GM18868 (cell line): ENCODE measurements at regions not wholly inside any gene's neighbourhood (a gene's known extent, or its start where the extent isn't known, plus 50 kb on each side); places are given as distances from the start of the nearest gene placed in this dataset.

Experiments
- ATAC-seq: cut with Tn5 transposase; IDR thresholded peaks from one replicate; pipeline ENCODE4 v1.9.1; 2021; ENCODE audit warnings: mild to moderate bottlenecking, moderate library complexity; ENCODE audit not compliant: unreplicated experiment

DNA sequence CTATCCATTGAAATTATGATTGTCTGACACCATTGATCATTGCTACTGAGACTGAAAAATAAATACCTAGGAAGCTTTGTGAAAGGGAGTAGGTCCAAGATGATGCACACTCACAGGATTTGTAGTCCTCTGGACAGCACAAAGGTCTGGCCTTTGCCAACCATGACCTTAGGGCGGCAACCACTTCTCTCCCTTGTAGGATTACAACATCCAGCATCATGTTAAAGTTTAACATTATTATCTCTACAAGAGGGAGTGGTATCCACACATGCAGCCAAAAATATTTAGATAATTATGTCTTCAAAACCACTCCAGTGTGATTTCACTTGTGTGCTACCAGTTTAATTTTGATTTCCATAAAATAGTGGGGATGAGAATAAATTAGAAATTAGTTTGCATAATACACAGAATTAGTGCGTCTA lies 51.1 kb upstream of the NHSL1 start:
- ATAC-seq, result no peak

GRCh38 chr6:138554146-138554545 lies 54.9 kb upstream of the NHSL1 start:
- no peak for ATAC-seq

DNA sequence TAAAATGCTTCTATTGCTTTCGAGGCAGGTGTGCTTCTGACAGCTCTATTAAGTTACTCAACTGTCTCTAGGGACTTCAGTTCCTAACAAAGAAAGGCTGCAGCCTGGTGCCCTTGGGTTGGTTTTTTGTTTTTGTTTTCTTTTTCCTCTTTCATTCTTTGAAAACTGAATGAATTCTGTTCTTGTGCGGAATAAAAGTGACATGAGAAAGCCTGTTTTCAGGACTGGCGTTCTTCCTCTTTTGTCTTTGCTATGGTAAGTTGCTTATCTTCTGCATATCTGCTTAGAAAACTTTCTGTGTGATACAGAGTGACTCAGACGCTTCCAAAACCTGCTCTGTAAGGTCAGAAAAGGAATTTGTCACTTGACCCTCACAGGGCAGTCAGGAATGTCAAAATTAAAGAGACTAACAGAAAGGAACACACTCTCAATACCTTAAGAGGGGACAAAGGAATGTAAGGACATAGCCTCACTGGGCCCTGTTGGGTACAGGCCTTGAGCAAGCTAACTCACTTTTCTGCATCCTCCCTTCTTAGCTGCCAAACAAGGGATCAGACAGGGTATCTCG lies 56.2 kb upstream of the NHSL1 start:
- ATAC-seq, result peak; percentile 51

GRCh38 chr6:138557147-138557546 lies 57.9 kb upstream of the NHSL1 start:
- no peak for ATAC-seq

DNA sequence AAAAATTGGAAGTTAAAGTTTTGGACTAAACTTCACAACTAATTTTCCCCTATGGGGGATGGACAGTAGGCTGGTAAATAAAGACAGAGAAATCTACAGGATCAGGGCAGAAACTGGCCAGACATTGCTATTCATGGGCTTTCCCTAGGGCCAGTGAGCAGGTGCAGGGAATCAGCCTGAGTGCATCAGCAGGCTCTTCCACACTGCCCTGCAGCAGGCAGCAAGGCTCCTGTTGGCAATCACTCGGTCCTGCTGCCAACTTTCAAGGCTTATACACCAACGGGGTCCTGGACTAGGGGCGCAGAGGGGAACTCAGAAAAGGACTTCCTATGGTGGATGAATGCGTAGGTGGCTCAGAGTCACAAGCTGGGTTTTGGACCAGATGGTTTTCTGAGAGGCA lies 59.8 kb upstream of the NHSL1 start:
- no peak for ATAC-seq

DNA sequence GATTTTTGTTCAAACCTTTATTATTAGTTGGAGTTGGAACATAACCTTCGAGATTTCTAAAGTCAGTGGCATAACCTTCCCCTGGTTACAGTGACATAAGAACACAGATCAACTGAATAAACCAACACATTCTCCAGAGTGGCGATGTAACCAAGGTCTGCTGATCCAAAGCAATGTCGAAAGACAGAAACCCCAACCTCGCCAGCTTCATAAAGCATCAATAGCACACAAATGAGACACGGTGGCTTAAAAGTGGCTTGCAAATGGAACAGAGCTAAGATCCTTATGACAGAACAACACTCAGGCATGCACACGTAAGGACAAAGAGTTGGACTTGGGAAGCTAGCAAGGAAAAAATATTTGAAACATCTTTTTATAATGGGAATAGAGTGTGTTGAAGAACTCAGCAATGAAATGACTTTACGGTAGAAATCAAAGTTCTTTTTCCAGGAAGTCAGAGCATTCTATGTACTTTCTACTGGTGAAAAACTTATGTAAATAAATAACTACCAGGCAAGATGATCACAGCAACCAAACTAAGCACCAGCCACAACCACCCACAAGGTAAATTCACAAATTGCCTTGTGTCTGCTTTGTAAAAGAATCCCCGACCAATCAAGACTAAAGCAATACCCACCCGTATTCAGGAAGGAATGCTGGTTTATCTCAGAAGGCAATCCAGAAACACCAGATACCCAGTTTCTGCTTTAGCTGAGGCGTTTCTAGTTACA lies 61.0 kb upstream of the NHSL1 start:
- ATAC-seq, result no peak

DNA sequence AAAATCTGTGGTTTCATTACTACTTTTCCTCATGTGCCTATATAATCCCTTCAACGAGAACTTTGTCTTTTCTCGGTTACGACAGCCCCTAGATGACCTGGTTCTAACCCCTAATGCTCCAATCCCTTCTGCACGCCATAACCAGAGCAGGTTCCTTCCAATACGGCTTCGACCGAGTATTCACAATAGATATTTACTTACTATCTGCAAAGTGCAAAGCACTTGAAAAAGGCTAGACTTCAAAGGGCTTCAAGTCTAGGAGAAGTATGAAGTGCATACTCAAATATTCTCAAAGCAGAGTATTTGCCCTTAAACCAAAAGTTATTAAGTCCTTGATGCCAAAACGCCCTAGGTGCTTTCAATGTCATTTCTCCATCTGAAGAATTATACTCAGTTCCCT lies 63.4 kb upstream of the NHSL1 start:
- no peak for ATAC-seq

GRCh38 chr6:138563231-138563630 lies 63.9 kb upstream of the NHSL1 start:
- ATAC-seq, result no peak

DNA sequence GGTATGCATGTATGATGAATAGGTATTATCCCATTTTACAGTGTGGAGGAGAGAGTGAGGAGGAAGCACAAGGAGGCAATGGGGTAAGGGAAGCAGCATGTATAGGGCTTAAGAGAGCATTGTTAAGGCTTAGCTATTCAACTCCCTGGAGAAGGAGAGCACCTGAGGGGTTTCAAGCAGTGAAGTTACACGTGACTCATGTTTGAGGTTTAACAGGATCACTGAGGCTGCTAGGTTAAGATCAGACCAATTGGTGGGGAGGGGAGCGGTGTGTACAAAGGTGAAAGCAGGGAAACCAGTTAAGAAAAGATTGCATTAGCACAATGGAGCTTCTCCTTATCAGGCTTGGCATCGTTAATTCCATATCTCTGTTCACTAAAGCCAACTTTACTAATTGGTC lies 64.4 kb upstream of the NHSL1 start:
- no peak for ATAC-seq

- no peak for ATAC-seq
Measured at GRCh38 chr6:138564170-138564721, 65.0 kb upstream of the NHSL1 start.

DNA sequence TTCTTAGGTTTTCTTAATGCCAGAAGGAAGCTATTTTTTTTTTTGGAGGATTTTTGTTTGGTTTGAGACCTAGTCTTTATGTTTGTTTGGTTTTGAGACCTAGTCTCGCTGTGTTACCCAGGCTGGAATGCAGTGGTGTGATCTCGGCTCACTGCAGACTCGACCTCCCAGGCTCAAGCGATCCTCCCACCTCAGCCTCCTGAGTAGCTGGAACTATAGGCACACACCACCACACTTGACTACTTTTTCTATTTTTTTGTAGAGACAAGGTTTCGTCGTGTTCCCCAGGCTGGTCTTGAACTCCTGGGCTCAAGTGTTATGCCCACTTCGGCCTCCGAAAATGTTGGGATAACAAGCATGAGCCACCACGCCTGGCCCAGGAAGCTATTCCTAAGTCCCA lies 67.8 kb upstream of the NHSL1 start:
- ATAC-seq, result no peak

GRCh38 chr6:138568997-138569396 lies 69.7 kb upstream of the NHSL1 start:
- ATAC-seq, result no peak

- no peak for ATAC-seq
Measured at GRCh38 chr6:138569554-138569953, 70.3 kb upstream of the NHSL1 start.

GRCh38 chr6:138569970-138570724 lies 70.9 kb upstream of the NHSL1 start:
- ATAC-seq, result no peak

DNA sequence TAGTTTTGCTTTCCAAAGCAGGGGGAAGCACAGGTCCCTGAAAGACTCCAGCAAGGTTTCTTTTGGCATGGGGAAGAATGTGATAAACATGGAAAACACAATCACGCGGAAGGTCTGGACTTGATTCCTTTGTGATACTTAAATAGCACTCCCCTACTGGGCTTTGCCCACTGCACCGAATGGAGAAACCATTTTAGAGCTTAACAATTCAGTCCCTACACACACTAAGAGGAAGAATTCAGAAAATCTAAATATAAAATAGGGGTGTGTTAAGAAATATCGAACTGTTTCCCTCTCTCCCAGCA lies 71.4 kb upstream of the NHSL1 start:
- no peak for ATAC-seq

GRCh38 chr6:138571181-138571580 lies 71.9 kb upstream of the NHSL1 start:
- no peak for ATAC-seq

DNA sequence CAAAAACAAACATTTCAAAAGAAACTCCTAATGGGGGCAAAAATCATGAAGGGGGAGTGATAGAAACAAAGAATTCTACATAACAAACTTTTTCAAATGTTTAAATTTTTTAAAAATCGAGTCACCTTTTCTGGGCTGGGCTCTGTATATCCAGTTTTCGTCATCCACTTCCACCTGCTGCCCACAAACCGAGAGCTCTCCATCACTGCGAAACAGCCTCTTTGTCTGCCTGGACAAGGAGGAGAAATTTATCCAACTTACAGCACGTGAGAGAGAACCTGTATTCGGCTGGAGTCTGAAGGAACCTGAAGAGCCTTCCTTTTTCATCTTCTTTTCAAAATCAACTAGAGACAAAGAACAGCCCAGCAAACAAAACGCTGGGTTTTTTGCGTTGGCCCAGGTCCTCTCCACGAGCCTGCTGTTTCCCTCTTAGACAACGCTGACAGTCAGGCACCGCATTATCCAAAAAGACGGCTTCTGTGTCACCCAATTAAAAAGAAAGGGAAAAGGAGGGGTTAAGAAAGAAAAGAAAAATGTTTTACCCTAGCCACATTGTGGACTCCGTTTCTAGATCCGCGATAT lies 72.4 kb upstream of the NHSL1 start:
- no peak for ATAC-seq

DNA sequence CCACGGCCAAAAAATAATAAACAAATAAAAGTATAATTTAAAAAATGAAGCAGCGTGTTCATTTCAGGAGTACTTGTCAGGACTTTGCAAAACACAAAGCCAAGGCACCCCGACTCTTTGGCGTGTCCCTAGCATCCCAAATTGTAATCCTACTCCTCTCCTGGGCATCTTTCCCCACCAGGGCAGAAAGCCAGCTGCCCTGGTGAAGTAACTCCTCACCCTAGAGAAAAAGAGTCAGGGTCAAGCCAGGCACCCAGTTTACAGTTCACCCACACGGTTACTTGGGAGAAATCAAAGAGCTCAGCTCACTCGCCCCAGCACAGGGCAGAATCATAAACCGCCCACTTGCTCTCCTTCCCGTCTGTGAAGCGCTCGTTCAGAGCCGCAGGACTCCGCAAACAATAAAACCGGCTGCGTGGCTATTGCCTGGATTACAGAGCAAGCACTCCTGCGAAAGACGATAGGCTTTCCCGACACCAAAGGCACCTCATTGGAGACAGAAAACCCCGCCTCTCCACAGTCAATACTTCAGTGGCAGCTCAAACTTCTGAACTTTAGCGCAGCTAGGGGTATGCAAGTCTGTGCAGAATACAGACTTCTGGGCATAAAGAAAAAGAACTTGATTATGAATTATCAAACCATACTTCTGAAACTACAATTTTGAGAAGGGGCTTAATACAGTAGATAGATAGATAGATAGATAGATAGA lies 73.0 kb upstream of the NHSL1 start:
- no peak for ATAC-seq

- ATAC-seq, result no peak
Measured at GRCh38 chr6:138572885-138573284, 73.6 kb upstream of the NHSL1 start.

DNA sequence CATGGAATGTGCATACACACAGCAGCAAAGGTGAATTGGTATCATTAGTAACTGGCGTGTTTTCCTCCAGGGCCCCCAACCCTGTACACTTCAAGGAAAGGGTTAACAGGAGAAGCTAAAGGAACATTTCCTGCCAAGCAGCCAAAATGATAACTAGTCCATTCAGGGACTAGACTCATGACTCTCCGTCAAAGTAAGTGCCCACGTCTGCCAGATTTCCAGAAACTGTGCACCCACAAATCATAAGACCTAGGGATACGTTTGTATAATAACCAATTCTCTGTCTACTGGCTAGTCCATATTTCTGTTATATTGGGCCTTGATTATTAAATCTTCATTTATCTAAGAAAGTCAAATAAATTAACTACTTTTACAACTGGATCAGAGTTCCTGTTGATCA lies 76.0 kb upstream of the NHSL1 start:
- ATAC-seq, result no peak

DNA sequence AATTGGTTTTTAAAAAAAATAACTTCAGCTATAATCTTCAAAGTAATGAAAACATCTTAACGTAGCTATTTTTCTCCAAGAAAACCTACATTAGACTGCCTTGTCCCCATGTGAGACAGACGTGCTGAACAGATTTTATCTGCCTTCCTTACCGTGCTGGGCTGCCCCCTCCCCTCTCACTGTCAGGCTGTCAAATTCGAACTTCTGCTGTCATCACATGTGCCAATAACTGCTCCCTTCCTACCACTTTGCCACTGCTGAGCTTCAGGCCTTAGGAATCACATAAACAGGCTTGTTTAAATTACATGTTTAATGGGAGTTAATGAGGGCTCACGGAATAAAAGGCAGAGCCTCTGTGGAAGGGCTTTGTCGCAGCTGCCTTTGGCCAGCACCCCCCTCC lies 77.0 kb upstream of the NHSL1 start:
- ATAC-seq, result no peak
